Stimulated activated CD4-positive, alpha-beta T cell treated with anti-CD3 and anti-CD28 coated beads, Interleukin-1b, Interleukin-23, amount 100 ng/mL, for 24 hours (primary cell): ENCODE measurements at regions not wholly inside any gene's neighbourhood (a gene's known extent, or its start where the extent isn't known, plus 50 kb on each side); places are given as distances from the start of the nearest gene placed in this dataset.
"Not testable (repeated sequence)": the region's sequence is repeated elsewhere in the genome, so short reads cannot be mapped to it uniquely, and the experiment has no call there.

Source experiments
- DNase-seq, 4 experiments: peaks; one replicate each; pipeline ENCODE4 v3.0.0-alpha.2; 2020; ENCODE audit warnings: low read depth in 4 of 4, low spot score in 1 of 4

GRCh38 chr6:92952111-92952510 lies 467.2 kb downstream of the EPHA7 start:
- not testable (repeated sequence) for DNase-seq

- DNase-seq, result no peak
Observed at GRCh38 chr6:92945799-92946198, 473.6 kb downstream of the EPHA7 start.

GRCh38 chr6:92944132-92944531 lies 475.2 kb downstream of the EPHA7 start:
- DNase-seq, result no peak

GRCh38 chr6:92942549-92942948 lies 476.8 kb downstream of the EPHA7 start:
- DNase-seq, result no peak

GRCh38 chr6:92934625-92935024 lies 484.7 kb downstream of the EPHA7 start:
- no peak for DNase-seq

- no peak for DNase-seq
Observed at GRCh38 chr6:92930171-92930570, 489.2 kb downstream of the EPHA7 start.

GRCh38 chr6:92922216-92922806 lies 497.0 kb downstream of the EPHA7 start:
- no peak for DNase-seq

GRCh38 chr6:92915466-92915865 lies 503.9 kb downstream of the EPHA7 start:
- no peak for DNase-seq

GRCh38 chr6:92911301-92911700 lies 508.1 kb downstream of the EPHA7 start:
- no peak for DNase-seq

- no peak for DNase-seq
Observed at GRCh38 chr6:92910646-92911045, 508.7 kb downstream of the EPHA7 start.

GRCh38 chr6:92906385-92906784 lies 513.0 kb downstream of the EPHA7 start:
- no peak for DNase-seq

- no peak for DNase-seq
Observed at GRCh38 chr6:92893741-92894140, 525.6 kb downstream of the EPHA7 start.

GRCh38 chr6:92892626-92893170 lies 526.7 kb downstream of the EPHA7 start:
- no peak for DNase-seq

- DNase-seq, result no peak
Observed at GRCh38 chr6:92888316-92888715, 531.0 kb downstream of the EPHA7 start.

GRCh38 chr6:92887871-92888270 lies 531.5 kb downstream of the EPHA7 start:
- DNase-seq, result no peak

GRCh38 chr6:92879526-92879925 lies 539.8 kb downstream of the EPHA7 start:
- DNase-seq, result no peak

- no peak for DNase-seq
Observed at GRCh38 chr6:92864966-92865555, 554.3 kb downstream of the EPHA7 start.

GRCh38 chr6:92849636-92850035 lies 569.7 kb downstream of the EPHA7 start:
- DNase-seq, result no peak

- no peak for DNase-seq
Observed at GRCh38 chr6:92848901-92849300, 570.5 kb downstream of the EPHA7 start.

GRCh38 chr6:92848459-92848858 lies 570.9 kb downstream of the EPHA7 start:
- no peak for DNase-seq

- DNase-seq, result no peak
Observed at GRCh38 chr6:92847988-92848387, 571.4 kb downstream of the EPHA7 start.

GRCh38 chr6:92840246-92840930 lies 579.0 kb downstream of the EPHA7 start:
- no peak for DNase-seq
